NCI-H2029 (cell line): ENCODE measurements at regions not wholly inside any gene's neighbourhood (a gene's known extent, or its start where the extent isn't known, plus 50 kb on each side); places are given as distances from the start of the nearest gene placed in this dataset.

Experiments used
- DNase-seq: peaks from one replicate; lab custom pipeline; 2025; lab: John Stamatoyannopoulos, UW

DNA sequence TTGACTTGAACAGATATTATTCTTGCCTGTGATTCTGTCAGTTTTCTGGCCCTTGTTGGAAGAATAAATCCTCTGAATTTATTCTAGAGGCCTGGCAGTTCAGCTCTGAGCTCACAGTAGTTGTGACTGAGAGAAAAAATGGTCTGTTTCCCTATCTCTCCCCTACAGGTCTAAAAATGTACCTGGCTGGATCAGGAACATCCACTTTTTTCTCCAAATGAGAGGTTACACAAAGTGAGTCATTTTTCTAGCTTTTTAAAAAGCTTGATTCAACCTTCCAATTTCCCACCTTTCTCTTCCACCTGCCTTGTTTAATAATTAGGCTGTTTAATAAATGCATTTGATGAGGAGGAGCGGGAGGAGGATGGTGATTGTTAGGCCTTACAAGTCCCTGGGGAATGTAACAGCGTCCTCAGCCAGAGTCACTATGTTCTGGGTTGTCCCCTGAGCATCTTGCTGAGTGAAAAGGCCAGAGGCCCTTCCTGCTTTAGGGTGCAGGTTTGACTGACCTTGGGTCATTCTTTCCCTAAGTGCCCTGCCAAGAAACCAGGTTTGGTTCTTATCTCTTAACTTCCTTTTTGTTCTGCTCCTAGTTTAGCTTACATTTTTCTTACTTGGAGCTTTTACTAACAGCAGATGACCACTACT lies 91.7 kb upstream of the FUT8 start:
- DNase-seq, result no peak

DNA sequence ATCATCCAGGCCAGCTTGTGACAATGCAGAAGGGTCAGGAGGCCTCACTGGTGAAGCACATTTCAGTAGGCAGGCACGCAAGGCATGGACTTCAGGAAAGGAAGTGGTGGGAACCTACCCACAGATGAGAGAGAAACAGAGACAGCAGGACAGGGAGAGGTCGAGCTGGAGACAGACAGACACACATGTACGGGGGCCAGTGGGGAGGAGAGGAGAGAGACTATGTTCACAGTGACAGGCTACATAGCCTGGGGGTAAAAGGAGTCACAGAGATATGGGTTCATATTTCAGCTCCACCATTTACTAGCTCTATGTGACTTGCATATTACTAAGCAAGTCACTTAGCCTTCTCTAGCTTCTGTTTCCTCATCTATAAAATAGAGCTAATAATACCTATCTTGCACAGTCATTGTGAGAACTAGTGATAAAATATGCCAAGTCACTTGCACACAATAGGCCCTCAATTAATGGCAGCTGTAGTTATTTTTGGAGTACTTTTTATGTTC lies 91.1 kb upstream of the FUT8 start:
- no peak for DNase-seq

DNA sequence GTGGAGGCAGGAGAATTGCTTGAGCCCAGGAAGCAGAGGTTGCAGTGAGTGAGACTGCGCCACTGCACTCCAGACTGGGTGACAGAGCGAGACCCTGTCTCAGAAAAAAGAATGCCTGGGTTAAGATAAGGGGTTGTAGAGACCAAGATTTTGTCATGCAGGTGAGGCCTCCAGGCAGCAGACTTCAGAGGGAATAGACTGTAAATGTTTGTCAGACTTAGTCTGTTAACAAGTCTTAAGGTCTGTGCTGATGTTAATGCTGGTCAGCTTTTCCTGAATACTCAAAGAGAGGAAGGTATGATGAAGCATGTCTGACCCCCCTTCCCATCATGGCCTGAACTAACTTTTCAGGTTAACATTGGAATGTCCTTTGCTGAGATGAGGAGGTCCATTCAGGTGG lies 83.0 kb upstream of the FUT8 start:
- DNase-seq, result no peak

DNA sequence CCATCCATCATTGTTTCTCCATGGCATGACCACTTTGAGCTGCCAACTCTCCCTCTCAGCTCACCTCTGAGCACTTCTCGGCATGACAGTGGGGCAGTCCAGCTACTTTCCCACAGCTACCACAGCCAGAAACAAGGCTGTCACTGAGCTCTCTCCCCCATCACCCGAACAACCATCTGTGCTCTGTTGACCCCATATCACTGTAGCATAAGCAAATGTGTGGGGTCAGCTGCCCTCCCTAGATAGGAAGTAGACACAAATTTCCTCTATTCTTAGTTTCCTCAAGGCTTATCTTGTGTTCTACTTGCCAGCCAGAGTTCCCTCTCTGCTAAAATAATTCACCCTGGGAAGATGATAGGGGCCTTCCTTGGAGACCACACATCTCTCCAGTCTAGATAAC lies 82.6 kb upstream of the FUT8 start:
- no peak for DNase-seq

DNA sequence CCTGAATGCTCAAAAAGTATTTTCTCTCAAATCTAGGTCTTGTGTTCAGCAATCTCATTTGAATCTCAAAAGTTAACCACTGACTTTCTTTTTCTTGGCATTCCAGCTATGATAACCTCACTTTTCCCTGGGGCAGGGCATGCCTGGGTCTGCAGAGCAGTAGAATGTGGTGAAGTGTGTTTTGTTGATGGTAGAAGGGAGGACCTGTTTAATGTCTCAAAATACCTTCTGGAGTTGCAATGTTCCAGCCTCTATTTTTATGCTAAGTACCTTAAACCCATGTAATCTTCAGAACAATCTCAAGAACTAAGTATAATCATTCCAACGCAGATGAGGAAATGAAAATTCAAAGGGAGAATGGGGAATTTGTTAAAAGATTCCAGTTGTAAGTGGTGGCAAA lies 82.1 kb upstream of the FUT8 start:
- no peak for DNase-seq

DNA sequence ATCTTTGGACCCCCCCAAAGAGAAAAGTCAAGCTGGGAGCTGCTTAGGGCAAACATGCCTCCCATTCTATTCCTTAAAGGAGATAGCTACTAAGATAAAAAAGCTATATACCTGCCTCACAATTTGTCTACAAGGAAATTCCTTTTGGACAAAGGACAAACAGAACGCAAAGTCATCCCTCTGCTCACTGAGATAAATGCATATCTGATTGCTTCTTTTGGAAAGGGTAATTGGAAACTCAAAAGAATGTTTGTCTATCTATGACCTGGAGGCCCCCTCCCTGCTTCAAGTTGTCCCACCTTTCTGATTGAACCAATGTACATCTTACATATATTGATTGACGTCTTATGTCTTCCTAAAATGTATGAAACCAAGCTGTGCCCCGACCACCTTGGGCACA lies 80.9 kb upstream of the FUT8 start:
- DNase-seq, result no peak

DNA sequence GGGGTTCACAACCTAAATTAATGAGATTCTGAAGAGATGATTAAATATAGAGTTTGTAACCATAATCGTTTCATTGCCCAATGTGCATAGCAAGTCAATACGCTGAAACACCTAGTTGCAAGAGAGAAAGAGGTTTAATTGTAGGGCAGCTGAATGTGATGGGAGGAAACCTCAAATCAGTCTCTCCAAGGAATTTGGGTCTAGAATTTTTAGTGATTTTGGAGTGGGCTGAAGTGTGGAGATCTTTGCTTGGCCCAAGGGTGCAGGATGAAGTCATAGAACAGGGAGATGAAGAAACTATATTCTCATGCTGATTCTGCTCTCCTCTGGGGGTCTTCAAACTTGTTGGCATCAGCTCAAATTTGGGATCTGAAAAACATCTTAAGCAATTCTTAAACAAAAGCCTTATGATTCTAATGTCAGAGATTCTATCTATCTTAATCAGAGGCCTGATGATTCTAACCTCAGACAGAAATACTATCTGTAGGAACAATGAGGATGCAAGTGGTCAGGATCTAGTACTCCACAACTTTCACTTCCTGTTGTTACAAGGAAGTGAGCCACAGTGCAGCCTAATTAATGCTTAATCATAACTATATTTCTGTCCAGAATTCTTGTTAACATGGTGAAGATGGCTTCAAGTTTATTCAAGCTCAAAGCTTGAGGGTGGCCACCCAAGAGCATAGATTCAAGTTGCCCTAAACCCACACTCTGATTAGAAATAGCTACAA lies 80.2 kb upstream of the FUT8 start:
- no peak for DNase-seq

DNA sequence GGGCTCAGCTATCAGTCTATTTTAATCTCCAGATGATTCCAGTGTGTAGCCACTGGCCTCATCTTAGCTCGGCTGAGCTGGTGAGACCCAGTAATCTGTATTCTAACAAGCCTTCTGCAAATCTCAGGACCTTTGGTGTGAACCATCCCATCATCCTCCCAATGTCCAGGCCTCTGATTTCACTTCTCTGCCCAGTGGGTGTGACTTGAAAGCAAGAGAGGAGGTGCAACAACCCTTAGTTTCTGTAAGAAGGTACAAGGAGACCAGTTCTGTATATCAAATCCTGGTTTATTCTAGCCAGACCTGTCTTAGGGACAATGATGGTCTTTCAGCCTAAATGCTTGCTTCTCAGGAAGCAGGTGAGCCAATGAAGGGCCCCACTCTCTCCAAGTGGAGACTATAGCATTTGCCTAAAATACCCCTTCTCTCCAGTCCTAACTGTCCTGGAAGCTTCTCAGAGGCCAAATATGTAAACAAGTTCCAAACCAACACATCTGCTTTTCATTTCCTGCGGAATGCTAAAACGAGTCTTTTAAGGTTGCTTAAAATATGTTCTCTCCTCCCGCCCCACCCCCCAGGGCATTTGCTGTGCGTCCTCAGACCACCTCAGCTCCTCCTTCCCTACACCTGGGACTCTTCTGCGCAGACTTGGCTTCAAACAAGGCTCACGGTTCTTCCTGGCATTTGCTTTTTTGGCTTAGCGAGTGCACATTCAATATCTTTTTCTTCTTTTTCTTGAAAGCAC lies 78.4 kb upstream of the FUT8 start:
- no peak for DNase-seq

DNA sequence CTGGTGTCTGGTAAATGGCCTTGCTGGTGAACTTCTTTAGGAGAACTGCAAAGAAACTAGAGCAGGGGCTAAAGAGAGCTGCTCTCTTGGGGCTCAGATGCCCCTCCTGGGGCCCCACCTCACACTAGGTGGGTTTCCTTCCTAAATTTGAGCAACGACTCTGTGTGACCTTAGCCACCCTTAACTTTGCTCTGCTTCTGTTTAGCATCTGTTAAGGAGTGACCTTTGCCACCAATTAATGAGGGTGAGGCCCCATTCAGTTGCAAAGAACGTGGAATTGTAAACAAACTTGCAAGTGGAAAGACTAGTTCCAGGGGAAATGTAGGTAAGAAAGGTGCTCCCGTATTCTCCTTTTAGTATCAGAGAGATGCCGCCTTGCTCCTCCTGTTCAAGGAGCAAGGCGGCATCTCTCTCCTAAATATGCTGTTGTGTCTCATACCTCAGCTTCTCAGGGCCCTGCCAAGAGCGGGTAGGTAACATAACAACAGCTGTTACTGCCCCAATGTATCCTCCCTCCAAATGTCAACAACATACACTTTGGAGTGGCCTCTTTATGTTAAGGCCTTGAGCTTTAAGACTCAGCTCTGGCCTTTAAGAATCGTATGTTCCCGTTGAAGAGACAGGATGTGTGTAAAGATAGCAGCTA lies 77.6 kb upstream of the FUT8 start:
- peak; percentile 0 for DNase-seq

DNA sequence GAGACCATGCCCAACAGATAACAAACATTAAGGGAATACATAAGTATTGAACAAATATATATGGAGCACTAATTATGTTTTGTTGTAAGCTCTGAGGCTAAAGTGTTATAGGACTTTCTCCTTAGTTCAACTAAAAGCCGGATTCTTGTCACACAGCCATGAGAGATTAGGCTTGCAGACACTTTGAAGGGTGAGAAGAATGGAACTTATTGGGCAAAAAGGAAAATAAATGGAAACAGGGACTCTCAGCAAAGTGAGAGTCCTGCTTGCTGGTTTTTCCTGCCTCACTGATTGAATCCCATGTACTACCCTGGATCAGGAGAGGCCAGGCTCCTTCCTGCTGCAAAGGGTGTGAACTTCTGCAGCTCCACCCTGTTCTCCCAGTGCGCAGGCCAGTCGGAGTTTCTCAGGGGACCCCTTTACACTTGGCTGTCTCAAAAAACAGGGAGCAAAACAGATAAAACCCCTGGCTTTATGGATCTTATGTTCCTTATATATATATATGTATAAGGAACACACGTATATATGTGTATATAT lies 77.1 kb upstream of the FUT8 start:
- no peak for DNase-seq

DNA sequence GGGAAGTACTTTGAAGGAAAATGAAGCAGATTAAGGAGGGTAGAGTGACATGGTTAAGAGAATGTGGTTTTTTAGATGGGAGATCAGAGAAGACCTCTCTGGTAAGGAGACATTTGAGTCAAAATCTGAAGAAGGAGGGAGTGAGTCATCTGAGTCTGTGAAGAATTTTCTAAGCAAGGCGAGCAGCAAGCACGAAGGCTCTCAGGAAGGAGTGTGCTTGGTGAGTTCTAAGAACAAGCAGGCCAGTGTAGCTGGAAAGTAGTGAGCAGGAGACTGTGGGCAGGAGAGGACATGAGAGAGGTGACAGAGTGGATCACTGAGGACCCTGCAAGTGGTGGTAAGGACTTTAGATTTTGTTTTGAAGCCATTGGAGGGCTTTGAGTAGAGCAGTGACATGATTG lies 76.3 kb upstream of the FUT8 start:
- no peak for DNase-seq

DNA sequence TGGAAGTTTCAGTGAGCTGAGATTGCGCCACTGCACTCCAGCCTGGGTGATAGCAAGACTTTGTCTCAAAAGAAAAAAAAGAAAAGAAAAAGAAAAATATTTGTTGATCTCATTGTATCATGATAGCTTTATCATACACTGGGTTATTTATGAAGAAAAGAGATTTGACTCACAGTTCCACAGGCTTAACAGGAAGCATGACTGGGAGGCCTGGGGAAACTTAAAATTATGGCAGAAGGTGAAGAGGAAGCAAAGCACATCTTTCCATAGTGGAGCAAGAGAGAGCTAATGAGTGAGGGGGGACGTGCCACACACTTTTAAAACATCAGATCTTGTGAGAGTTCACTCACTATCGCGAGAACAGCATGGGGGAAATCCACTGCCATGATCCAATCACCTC lies 72.7 kb upstream of the FUT8 start:
- DNase-seq, result no peak

DNA sequence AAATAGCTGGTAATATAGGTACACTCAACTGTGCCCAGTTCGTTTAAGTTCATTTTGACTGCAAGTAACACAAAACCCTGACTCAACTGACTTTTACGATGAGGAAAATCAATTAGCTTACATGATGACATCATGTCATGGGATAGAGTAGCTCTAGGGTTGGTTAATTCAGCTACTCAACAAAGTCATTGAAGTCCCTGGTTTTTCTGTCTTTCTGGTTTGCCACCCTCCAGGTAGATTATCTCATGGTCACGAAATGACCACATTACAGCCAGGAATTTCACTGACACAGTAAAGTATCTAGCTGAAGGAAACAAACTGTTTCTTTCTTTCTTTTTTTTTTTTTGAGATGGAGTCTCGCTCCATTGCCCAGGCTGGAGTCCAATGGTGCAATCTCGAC lies 68.5 kb upstream of the FUT8 start:
- no peak for DNase-seq

DNA sequence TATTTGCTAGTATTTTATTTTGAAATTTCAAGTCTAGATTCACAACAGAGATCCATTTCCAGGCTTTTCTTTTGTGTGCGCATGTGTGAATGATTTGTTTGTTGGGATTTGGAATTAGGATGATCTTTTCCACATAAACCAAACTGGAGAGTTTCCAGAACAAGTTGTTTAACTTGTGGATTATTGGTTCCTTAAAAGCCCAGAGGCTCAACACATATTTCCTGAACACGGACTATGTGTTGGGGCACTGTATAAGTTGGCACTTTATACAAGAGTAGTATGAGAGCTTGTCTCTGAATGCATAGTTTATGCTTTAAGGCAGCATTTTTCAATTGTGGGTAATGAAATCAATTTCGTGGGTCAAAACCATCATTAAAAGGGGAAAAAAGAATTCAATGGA lies 67.3 kb upstream of the FUT8 start:
- DNase-seq, result no peak

DNA sequence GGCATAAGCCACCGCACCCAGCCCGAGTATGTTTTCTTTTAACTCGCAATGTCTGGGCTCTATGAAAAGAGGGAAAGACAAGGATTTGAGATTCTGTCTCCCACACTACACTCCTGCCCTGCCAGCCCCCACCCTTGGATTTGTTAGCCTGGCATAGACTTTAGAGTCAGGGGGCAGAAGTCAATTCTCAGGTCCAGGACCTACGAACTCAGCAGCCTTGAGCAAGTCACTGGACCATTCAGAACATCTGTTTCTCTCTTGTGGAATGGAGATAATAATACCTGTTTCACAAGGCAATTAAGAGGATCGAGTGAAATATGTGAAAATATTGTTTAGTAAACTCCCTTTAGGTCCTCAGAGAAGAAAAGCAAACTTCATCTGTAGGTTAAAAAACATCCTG lies 66.1 kb upstream of the FUT8 start:
- no peak for DNase-seq

DNA sequence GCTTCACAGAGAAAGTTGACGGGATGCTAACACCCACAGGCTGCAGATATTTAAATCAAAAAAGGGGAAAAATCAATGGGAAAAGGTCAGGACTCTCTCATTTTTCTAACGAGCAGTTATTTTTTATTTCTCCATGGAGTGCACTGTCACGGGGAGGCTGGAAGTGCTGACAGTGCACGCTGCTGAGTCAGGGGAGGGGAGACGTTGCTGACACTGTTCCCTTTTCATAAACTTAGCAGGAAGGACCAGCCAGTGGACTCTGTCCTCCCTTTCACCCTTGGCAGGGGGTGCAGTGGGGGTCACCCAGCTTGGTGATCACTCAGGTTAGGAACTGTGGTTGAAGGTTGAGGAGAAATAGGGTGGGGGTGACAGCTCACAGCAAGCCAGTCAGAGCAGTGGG lies 65.6 kb upstream of the FUT8 start:
- no peak for DNase-seq

DNA sequence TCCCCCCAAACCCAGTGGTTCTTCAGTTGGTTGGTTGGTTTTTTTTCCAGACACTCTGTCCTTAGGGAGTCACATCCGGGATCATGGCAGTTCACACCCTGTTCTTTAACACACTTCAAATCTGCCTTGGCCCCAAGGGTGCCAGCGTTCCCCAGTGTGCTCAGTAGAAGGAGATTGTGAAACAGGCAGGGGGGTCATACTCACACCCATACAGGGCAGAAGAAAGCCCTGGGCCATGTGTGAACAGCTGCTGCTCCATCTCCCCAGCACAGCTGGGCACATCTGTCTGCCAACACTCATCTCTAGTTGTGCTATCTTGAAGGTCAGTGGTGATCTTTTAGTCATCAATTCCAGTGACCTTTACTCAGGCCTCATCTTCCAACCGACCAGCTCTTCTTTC lies 64.4 kb upstream of the FUT8 start:
- no peak for DNase-seq

DNA sequence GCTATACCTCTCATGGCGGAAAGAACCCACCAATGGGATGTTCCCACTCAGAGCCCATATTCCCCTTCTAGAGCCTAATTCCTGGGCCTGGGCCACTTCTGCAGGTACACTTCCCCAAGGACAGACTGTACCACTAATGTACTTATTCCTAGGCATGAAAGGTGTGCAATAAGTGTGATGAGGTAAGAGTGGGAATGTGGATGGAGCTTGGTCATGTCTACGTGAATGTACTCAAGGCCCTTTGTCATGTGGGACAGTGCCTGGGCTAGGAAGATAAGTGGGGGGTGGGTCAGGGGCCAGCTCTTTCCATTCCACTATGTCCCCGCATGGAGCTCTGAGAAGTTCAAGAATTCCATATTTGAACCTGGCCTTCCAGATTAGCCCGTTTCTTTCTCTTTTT lies 63.4 kb upstream of the FUT8 start:
- DNase-seq, result no peak

DNA sequence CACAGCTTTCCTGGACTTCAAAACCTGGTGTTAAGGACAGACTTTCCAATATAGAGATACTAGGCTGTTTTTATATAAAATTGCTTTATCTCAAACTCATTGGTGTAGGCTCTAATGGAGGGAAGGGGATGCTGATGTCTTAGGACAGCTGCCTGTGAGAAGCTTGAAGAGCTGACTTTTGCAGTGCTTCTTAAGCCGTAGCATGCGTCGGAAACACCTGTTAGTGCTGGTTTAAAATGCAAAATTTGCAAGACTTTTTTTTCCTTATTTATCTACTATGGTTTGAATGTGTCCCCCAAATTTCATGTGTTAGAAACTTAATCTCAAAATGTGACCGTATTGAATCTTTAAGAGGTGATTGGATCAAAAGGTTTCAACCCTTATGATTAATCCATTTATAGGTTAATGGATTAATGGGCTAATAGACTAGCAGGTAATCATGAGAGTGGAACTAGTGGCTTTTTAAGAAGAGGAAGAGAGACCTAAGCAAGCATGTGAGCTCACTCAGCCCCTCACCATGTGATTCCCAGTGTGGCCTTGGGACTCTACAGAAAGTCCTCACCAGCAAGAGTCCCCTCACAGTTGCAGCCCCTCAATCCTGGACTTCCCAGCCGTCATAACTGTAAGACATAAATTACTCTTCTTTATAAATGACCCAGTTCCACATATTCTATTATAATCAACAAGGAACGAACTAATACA lies 60.9 kb upstream of the FUT8 start:
- DNase-seq, result no peak

DNA sequence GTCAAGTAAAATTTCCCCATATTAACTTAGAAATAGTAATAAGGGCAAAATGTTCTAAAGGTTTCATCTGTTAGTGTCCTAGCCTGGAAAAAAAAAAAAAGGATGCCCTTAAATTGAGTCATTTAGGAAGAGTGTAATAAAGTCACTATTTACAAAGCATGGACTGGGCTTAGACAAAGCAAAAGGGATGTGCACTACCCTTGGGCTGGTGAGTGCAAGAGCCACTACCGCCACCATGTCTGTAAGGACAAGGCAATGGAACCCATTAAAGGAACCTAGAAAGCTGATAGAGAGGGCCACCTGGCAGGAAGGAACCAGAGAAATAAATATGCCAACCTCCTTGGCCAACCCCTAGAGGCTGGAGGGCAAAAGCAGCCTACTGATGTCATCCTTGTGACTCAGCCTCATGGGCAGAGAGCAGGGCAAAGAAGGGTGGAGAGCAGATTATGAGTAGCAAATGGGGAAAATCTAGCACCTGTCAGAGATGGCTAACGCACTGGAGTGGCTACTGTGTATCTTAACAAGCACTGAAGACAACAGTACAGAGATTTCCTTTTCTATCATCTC lies 59.5 kb upstream of the FUT8 start:
- peak; percentile 1 for DNase-seq

DNA sequence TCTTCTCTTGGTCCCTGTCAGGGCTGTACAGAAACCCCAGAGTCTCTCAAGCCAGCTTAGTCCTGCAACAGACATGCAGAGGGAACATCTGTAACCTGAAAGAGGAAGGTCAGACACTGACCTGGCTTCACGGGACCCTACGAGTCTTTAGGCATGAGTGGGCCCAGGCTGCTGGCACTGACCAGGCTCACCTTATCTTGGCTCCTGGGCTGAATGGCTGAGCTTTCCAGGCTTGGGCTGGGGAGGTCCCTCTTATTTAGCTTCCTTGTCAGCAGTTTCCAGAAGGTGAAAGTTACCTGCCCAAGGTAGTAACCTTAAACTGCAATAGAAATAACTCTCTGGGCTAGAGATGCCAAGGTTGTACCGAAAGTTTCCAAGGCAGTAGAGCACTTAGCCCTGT lies 58.4 kb upstream of the FUT8 start:
- DNase-seq, result no peak

DNA sequence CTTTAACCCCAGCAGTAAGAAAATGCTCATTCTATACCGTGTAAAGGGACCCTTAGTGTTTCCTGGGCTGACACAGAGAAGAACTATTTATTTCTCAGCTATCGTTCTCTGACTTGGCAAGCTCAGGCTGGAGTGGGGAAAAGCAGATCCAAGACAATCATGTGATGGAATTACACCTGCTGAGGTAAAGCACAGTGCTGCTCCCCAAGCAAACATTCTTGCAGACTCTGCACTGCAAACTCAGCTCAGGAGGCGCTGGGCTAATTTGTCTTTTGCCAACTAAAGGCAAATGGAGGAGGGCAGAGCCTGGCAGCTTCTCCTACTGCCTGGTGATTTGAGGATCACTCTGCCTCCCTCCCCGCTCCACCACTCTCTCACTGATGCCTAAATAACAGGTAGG lies 57.8 kb upstream of the FUT8 start:
- DNase-seq, result no peak
